Fibroblast of skin of scalp (primary cell): ENCODE measurements at regions not wholly inside any gene's neighbourhood (a gene's known extent, or its start where the extent isn't known, plus 50 kb on each side); places are given as distances from the start of the nearest gene placed in this dataset.
A peak's percentile ranks its signal among the peaks of the same experiment; 100 is the strongest.
"Not testable (repeated sequence)": the region's sequence is repeated elsewhere in the genome, so short reads cannot be mapped to it uniquely, and the experiment has no call there.

Experiments used
- DNase-seq: peaks from one replicate; pipeline ENCODE4 v3.0.0-alpha.2; 2013

- DNase-seq: no peak
Measured at GRCh38 chrX:65331371-65331770, 203.2 kb downstream of the LAS1L start.

DNA sequence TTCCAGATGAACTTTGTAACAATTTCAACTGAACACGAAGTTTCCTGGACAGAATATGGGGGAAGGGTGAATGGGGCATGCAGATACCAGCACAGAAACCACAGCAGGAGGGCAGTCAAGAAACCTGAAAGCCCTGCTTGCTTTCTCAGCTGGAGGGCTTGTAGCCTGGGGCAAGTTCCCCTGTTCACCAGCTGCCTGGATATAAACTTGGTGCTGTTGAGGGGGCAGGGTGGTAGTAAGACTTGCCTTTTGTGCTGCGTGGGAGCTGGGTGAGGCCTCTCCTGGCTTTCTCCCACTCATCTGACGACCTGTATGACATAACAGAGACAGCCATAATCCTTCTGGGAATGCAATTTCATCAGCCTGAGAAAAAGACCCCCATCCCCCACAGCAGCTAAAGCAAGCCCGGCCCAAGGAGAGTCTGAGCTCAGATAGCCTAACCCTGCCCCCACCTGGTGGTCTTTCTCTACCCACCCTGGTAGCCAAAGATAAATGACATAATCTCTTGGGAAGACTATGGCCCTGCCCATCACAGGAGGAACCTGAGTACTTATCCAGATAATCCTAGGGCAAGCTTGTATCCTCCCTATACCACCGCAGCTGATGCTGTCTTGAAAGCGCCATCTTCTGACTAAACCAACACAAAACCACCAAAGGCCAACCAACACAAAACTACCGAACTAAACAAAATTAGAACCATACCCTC lies 234.3 kb downstream of the LAS1L start:
- DNase-seq: no peak

GRCh38 chrX:65282905-65283304 lies 251.7 kb downstream of the LAS1L start:
- DNase-seq: not testable (repeated sequence)

- no peak for DNase-seq
Measured at GRCh38 chrX:65273152-65273551, 261.4 kb downstream of the LAS1L start.

- no peak for DNase-seq
Measured at GRCh38 chrX:65266482-65266881, 268.1 kb downstream of the LAS1L start.

- no peak for DNase-seq
Measured at GRCh38 chrX:65253817-65254216, 277.6 kb upstream of the ZC4H2 start.

GRCh38 chrX:65241059-65241721 lies 264.9 kb upstream of the ZC4H2 start:
- no peak for DNase-seq

DNA sequence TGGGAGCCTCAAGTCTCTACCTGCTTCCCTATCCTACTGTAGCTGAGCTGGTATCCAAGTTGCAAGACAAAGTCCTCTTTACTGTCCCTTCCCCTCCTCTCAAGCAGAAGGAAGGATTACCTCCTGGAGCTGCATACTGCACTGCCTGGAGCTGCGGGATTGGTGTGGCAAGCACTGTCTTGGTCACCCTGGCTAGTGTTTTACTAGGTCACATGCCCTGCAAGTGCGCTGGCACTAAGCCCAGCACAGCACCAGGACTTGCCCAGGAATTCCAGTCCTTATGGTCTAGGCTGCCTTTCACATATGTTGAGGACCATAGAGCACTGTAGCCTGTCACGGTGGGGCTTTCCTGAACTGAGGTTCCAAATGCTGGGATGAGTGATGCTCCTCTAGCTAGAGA lies 227.3 kb upstream of the ZC4H2 start:
- DNase-seq: no peak

DNA sequence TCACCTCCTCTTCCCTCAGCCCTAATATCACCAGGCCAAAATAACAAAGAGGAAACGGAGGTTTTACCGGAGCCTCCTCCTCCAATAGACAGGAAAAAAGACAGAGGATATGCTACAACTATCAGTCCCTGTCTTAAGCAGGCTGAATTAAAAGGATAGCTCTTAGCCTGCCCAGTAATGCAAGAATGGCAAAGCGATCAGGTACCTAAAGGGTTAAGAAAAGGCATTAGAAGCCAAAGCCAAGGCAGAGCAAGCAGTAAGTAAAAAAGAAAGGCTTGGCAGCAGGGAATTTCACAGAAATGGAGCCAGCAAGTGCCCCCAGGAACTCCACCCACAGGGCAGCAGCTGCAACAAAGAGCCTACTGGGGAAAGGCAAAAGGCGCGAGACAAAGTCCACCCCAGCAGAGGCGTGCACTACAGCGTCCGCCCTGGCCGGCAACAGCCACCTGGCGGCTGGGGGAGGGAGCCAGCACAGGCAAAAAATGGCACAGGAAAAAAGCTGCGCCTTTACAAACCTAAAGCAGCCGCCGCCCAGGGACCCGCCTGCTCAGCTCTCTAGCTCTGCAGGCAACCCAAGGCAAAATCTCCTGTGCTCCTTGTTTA lies 220.6 kb upstream of the ZC4H2 start:
- no peak for DNase-seq

DNA sequence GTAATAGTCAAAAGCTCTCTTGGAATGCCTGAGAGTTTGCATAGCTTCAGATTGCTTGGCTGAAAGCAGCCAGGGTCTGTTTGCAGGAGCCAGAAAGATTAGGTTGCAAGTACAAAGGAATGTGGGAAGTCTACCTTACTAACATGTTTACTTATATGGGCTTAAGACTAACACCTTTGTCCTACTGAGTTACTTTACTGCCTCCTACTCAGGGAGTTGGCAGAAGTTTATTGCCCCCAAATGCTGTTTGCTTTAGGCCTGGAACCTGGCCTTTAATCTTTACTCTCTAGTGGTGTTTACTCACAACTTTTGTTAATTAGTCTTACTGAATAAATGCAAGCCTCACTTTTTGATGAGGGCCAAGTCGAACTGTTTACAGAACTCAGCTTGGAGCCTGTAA lies 219.4 kb upstream of the ZC4H2 start:
- no peak for DNase-seq

DNA sequence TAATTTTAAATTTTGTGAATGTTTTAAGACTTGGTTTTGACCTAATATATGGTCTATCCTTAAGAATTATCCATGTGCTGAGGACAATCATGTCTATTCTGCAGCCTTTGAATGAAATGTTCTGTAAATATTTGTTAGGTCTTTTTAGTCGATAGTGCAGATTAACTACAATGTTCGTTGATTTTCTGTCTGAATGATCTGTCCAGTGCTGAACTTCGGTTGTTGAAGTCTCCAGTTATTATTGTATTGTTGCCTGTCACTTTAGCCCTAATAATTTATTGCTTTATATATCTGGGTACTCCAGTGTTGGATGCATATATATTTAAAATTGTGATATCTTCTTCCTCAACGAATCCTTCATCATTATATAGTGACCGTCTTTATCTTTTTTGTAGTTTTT lies 218.3 kb upstream of the ZC4H2 start:
- DNase-seq: no peak

DNA sequence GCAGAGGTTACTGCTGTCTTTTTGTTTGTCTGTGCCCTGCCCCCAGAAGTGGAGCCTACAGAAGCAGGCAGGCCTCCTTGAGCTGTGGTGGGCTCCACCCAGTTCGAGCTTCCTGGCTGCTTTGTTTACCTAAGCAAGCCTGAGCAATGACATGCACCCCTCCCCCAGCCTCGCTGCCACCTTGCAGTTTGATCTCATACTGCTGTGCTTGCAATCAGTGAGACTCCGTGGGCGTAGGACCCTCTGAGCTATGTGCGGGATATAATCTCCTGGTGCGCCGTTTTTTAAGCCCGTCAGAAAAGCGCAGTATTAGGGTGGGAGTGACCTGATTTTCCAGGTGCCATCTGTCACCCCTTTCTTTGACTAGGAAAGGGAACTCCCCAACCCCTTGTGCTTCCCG lies 187.1 kb upstream of the ZC4H2 start:
- not testable (repeated sequence) for DNase-seq

- DNase-seq: no peak
Measured at GRCh38 chrX:65148232-65148631, 172.0 kb upstream of the ZC4H2 start.

DNA sequence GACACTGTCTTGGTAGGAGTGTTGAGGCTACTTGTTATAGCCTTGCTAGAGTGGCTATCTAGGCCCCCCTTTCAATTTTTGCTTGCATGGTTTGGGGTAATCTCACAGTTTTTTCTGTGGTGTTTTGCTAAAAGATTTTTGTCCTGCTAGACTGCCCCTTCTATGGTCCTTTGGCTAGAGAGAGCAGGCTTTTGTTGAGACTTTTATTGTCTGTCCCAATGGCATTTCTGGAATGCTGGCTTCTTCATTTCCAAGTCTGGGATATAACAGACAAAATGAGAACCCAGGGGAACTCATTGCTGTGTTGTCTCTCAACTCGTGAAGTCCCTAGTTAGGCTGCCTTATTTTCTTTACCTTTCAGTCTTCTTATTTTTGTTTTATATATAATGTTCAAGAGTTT lies 160.2 kb upstream of the ZC4H2 start:
- DNase-seq: no peak

GRCh38 chrX:65127842-65128241 lies 151.6 kb upstream of the ZC4H2 start:
- no peak for DNase-seq

DNA sequence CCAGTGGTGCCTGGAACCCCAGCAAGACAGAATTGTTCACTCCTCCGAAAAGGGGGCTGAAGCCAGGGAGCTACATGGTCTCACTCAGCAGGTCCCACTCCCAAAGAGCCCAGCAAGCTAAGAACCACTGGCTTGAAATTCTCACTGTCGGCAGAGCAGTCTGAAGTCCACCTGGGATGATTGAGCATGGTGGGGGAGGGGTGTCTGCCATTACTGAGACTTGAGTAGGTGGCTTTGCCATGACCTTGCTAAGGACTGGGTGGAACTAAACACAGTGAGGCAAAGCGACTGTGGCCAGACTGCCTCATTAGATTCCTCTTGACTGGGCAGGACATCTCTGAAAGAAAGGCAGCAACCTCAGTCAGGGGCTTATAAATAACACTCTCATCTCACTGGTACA lies 122.6 kb upstream of the ZC4H2 start:
- DNase-seq: no peak

GRCh38 chrX:65093658-65094057 lies 117.4 kb upstream of the ZC4H2 start:
- DNase-seq: no peak

GRCh38 chrX:65073233-65073632 lies 97.0 kb upstream of the ZC4H2 start:
- DNase-seq: no peak

DNA sequence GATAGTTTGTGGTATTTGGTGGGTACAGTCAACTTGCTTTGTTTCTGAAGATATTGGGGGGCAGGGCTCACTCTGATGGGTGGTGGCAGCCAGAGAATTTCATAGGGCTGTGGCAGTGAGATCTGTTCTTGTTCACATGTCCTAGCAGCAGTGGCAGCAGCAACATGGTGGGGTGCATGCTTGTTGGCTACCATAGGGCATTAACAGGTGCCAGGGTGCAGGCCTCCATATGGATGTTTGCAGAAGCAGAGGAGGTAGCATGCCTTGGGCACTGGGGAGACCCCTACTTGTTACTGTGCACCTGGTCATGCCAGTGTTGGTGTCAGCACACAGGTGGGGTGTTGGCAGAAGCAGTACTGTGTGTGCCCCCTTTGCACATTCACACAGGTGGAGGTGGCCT lies 96.3 kb upstream of the ZC4H2 start:
- no peak for DNase-seq

- DNase-seq: not testable (repeated sequence)
Measured at GRCh38 chrX:65058626-65059025, 82.4 kb upstream of the ZC4H2 start.

- DNase-seq: no peak
Measured at GRCh38 chrX:65045001-65045400, 68.8 kb upstream of the ZC4H2 start.

DNA sequence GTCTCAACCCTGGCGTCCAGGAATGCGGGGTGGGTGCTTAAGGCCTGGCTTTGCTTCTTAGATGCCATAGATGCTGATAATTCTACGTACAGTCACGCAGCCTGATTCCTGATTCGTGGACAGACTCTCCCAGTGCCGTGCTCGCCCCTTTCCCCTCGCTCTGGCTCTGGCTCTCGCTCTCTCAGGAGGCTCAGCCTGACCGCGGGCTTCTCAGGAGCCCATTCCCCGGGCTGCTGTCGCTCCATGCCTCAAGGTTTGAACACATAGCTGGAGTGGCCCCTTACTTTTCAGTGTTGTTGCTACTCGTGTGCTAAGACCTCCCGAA lies 59.2 kb upstream of the ZC4H2 start:
- DNase-seq: no peak

- peak; percentile 83 for DNase-seq
Measured at GRCh38 chrX:65034668-65035445, 58.6 kb upstream of the ZC4H2 start, which contains the start of gene ZC3H12B. Gene ZC3H12B, plus strand, starts transcription at chrX:65034826.

- no peak for DNase-seq
Measured at GRCh38 chrX:65034292-65034667, 58.0 kb upstream of the ZC4H2 start.
